ENCODE measurements at regions not wholly inside any gene's neighbourhood (a gene's known extent, or its start where the extent isn't known, plus 50 kb on each side); places are given as distances from the start of the nearest gene placed in this dataset.
"Not testable (repeated sequence)": the region's sequence is repeated elsewhere in the genome, so short reads cannot be mapped to it uniquely, and the experiment has no call there.

GRCh38 chr17:54339731-54340130 is 517.0 kb downstream of the KIF2B start:
- no peaks in the 10 kb centered on the region for H3K36me3 ChIP-seq
- H3K27me3 ChIP-seq, result no peaks in the 10 kb centered on the region
- intact Hi-C loops (cut with DNase I), result no loop called here
- H3K4me1 ChIP-seq, result no peaks in the 10 kb centered on the region
- no peak for DNase-seq
- no peak overlapping the region for H3K27ac ChIP-seq
- WGBS, 2 donors, result 89 to 92% methylated on average over 1 of the region's 1 CpG
- TF ChIP-seq CTCF (IDR thresholded peaks at IDR 0.05), result no peak
- no peak for TF ChIP-seq POLR2A (IDR thresholded peaks at IDR 0.05)
- no peaks in the 10 kb centered on the region for H3K9me3 ChIP-seq
- no peak overlapping the region for H3K4me3 ChIP-seq (replicated peaks in 1 of 3)

- TF ChIP-seq POLR2A (IDR thresholded peaks at IDR 0.05) (no peak), CTCF (IDR thresholded peaks at IDR 0.05) (no peak)
- intact Hi-C loops (cut with DNase I), result no loop called here
- 79 to 100% methylated on average over 1 of the region's 1 CpG for WGBS, 2 donors
Observed at GRCh38 chr17:54347495-54347894, 524.8 kb downstream of the KIF2B start.

GRCh38 chr17:54348234-54348633 is 525.5 kb downstream of the KIF2B start:
- intact Hi-C loops (cut with DNase I), result no loop called here
- Histone ChIP-seq H3K27me3 (no peaks in the 10 kb centered on the region), H3K36me3 (no peaks in the 10 kb centered on the region), H3K9me3 (no peaks in the 10 kb centered on the region), H3K27ac (no peak overlapping the region), H3K4me1 (no peaks in the 10 kb centered on the region), H3K4me3 (replicated peaks in 1 of 3) (no peak overlapping the region)
- DNase-seq, result no peak
- no peak for TF ChIP-seq CTCF (IDR thresholded peaks at IDR 0.05)
- TF ChIP-seq POLR2A (IDR thresholded peaks at IDR 0.05), result no peak

More at GRCh38 chr17:54347495-54347894, 524.8 kb downstream of the KIF2B start:
- Histone ChIP-seq H3K27ac (no peak overlapping the region), H3K27me3 (no peaks in the 10 kb centered on the region), H3K9me3 (no peaks in the 10 kb centered on the region), H3K36me3 (no peaks in the 10 kb centered on the region), H3K4me3 (replicated peaks in 1 of 3) (no peak overlapping the region), H3K4me1 (no peaks in the 10 kb centered on the region)
- DNase-seq, result no peak

GRCh38 chr17:54353789-54354525 is 531.2 kb downstream of the KIF2B start:
- Histone ChIP-seq H3K9me3 (no peaks in the 10 kb centered on the region), H3K36me3 (no peaks in the 10 kb centered on the region), H3K27ac (no peak overlapping the region), H3K4me1 (no peaks in the 10 kb centered on the region), H3K4me3 (replicated peaks in 1 of 3) (no peak overlapping the region), H3K27me3 (no peaks in the 10 kb centered on the region)
- no peak for DNase-seq
- intact Hi-C loops (cut with DNase I), result no loop called here
- 85 to 91% methylated on average over 11 of the region's 11 CpGs for WGBS, 2 donors
- TF ChIP-seq POLR2A (IDR thresholded peaks at IDR 0.05), result no peak
- no peak for TF ChIP-seq CTCF (IDR thresholded peaks at IDR 0.05)

- H3K27ac ChIP-seq; H3K27me3 ChIP-seq; H3K9me3 ChIP-seq; H3K36me3 ChIP-seq; intact Hi-C loops (cut with DNase I); H3K4me1 ChIP-seq; H3K4me3 ChIP-seq (replicated peaks in 1 of 3); DNase-seq: not testable (repeated sequence)
- WGBS, 2 donors, result 83 to 92% methylated on average over 4 of the region's 4 CpGs
Observed at GRCh38 chr17:54361073-54361472, 538.3 kb downstream of the KIF2B start.
